NT2/D1 (cell line): ENCODE measurements at regions not wholly inside any gene's neighbourhood (a gene's known extent, or its start where the extent isn't known, plus 50 kb on each side); places are given as distances from the start of the nearest gene placed in this dataset.

Source experiments
- SUZ12 ChIP-seq: IDR thresholded peaks from 2 replicates; pipeline ENCODE4 v1.6.1; 2011; ENCODE audit not compliant: insufficient read length, insufficient read depth; ENCODE audit errors: extremely low read depth
- YY1 ChIP-seq: IDR thresholded peaks from 2 replicates; pipeline ENCODE4 v1.6.1; 2011; ENCODE audit not compliant: insufficient read length, insufficient read depth

DNA sequence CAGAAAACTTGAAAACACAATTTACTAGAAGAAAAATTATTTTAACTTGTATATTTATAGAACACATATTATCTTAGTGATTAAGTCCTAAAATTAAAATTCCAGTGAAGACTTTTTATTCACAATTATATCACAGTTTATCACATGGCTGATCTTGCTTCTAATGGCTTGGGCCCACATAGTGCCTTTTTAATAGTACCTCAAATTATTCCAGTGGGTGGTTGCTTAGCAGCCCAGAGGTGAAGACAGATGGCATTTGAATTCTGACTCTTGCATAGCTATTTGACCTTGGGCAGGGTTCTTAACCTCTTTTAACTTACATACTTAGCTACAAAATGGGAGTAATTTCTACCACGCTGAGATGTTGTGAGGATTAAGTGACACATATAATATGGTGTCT, 214.7 kb upstream of the SGO1 start:
- TF ChIP-seq YY1 (no peak), SUZ12 (no peak)
